DMS114 treated with DMSO at 0.1 percent for 48 hours (cell line): ENCODE measurements at regions not wholly inside any gene's neighbourhood (a gene's known extent, or its start where the extent isn't known, plus 50 kb on each side); places are given as distances from the start of the nearest gene placed in this dataset.
"Not testable (repeated sequence)": the region's sequence is repeated elsewhere in the genome, so short reads cannot be mapped to it uniquely, and the experiment has no call there.

ENCODE experiments used
- DNase-seq: peaks from one replicate; lab custom pipeline; 2025; ENCODE audit not compliant: unreplicated experiment; lab: John Stamatoyannopoulos, UW

- no peak for DNase-seq
Measured at GRCh38 chr19:20397292-20397691, 168.3 kb downstream of the ZNF737 start.

DNA sequence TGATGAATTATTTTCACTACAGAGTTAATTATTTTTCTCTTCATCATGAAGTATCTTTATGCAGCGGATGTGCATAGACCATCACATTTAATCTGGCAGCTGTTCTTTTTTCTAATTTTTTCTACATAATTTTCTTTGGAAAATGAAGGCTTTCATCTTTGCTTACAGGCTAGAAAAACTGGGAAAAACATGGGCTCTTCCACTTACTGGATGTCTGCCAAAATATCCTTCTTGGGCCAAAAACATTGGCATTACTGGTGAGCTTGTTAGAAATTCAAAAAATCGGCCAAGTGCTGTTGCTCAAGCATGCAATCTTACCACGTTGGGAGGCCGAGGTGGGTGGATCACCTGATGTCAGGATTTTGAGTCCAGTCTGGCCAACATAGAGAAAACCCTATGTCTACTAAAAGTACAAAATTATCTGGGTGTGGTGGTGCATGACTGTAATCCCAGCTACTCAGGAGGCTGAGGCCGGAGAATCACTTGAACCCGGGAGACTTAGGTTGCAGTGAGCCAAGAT is 176.8 kb downstream of the ZNF737 start:
- no peak for DNase-seq

GRCh38 chr19:20385061-20385460 is 180.5 kb downstream of the ZNF737 start:
- no peak for DNase-seq

DNA sequence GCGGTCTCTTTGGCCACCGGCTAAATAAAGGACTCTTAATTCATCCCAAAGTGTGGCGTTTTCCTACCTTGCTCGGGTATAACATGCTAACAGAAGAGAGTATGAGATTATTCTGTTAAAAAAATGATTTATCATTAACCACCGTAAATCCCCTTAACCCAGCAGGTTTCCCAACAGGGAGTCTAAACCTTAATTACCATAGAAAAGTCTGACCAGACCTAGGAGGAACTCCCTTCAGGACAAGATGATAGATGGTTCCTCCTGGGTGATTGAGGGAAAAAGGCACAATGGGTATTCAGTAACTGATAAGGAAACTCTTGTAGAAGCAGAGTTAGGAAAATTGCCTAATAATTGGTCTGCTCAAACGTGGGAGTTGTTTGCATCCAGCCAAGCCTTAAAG is 193.7 kb downstream of the ZNF737 start:
- no peak for DNase-seq

DNA sequence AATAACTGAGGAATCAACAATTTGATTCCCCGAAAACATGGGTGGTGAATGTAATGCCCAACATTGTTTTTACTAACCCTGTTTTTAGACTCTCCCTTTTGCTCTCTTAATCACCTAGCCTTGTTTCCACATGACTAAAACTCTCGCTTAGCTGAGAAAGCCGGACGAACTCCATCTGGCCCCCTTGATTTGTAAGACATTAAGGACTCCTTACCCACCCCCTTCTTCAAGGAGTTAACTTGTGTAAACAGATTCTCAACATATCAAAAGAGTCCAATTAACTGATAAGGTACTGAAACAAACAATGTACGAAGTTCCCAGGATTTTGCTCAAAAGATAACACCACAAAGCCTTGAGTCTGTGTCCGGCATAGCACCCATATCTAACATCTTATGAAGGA is 194.3 kb downstream of the ZNF737 start:
- not testable (repeated sequence) for DNase-seq

GRCh38 chr19:20367811-20368294 is 197.7 kb downstream of the ZNF737 start:
- no peak for DNase-seq

DNA sequence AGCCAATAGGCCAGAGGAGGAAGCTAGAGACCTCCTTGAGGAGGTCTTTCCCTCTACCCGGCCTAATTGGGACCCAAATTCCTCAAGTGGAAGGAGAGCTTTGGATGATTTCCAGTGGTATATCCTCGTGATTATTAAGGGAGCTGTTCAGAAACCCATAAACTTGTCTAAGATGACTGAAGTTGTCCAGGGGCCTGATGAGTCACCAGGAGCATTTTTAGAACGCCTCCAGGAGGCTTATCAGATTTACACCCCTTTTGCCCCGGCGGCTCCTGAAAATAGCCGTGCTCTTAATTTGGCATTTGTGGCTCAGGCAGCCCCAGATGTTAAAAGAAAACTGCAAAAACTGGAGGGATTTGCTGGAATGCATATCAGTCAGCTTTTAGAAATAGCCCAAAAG is 198.1 kb downstream of the ZNF486 start:
- no peak for DNase-seq

DNA sequence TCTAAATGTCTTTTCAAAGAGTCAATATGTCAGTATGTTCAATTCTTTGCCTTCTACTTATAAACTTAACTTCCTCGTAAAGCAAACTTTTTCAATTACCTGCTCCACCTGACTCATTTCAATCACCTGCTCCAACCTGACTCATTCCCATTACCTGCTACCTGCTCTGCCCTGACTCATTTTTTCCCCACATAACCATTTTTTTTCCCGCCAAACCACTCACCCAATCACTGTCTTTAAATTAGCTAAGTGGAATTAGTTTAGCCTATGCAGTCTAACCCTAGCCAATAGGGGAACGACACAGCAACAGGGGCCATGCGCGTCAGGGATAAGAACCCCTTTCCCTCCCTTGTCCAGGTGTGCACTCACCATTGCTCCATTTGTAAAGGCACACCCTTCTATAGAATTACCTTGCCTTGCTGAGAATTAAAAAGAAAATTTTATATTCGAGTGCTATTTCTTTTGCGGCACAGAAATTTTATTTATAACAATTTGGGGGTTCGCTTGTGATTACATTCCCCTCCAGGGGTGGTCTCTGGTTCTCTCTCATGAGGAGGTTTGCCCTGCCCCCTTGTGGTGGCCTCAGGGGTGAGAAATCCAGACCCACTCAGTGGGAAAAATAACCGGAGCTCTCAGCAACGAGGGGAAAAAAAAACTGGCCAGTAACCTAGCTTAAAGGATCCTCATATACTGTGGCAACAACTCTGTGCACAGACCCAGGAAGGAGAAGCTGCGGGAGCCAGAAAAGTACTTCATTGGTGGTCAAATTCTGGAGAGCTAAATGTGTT is 193.1 kb downstream of the ZNF486 start:
- DNase-seq = no peak

- DNase-seq = not testable (repeated sequence)
Measured at GRCh38 chr19:20358841-20359465, 191.9 kb downstream of the ZNF486 start.

DNA sequence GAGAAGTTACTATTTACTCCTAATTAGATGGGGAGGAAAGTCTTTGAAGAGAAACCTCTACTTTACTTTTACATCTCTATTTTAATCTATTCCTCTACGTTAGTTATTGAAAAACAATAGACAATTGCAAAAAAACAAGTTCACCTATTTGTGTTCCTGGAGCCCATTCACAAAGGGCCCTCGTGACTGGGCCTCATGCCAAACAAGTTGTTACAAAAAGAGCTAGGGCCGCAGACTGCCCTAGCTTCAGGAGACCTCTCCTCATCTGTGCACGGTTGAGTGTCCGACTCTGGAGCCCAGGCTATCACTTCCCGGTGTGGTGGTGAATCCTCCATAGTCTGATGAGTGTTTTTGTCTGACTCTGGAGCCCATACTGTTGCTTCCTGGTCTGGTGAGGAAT is 190.9 kb downstream of the ZNF486 start:
- no peak for DNase-seq

- no peak for DNase-seq
Measured at GRCh38 chr19:20351244-20351643, 184.2 kb downstream of the ZNF486 start.

DNA sequence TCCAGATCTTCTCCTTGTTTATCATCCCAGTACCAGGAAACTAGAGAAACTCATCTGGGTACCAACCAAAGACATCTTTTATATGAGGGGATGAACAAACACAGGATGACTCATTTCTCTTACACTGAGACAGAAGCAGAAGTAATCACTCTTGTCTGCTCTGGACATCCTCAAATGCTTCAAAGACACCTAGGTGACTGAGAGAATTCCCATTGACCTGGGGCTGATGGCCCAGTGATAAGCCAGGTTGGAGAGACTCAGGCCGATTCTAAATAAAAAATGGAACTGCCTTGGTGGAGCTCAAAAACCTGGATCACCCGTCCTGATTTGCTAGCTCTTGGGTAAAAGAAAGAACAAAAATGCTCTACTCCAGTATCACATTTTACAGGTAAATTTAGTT is 182.2 kb downstream of the ZNF486 start:
- no peak for DNase-seq

- no peak for DNase-seq
Measured at GRCh38 chr19:20339444-20339843, 172.4 kb downstream of the ZNF486 start.

DNA sequence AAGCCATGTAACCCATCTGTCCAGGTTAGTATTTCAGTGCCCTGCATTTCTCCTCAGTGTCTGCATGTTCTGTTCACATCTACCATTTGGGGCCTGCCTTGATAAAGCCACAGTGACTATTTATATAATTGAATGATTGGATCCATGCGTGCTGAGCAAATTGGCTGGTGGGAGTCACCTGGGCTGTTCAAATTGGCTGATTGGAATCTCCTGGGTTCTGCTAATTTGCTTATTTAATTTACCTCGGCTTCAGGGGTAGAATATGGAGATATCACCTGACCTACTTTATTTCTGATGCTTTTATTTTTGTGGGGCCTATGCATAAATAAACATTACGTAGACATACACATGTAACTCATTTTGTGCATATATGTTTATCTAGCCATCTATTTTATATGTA is 167.7 kb downstream of the ZNF486 start:
- DNase-seq = no peak

DNA sequence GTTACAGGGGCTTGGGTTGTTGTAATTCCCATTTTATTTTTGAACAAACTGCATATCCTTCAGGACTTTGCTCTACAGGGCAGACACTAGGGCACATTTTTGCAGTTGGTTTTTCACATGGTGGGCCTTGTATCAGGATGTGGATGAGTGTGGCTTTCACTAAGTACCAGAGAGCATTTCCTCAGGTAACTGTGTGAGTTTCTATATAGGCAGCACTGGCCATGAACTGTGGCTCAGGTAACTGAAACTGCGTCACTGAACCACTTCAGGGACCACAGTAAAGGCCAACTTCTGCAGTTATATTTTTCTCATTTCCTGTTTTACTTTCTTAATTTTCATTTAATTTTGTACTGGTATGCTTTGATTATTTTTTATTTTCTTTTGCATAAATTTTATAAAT is 166.5 kb downstream of the ZNF486 start:
- DNase-seq = no peak

DNA sequence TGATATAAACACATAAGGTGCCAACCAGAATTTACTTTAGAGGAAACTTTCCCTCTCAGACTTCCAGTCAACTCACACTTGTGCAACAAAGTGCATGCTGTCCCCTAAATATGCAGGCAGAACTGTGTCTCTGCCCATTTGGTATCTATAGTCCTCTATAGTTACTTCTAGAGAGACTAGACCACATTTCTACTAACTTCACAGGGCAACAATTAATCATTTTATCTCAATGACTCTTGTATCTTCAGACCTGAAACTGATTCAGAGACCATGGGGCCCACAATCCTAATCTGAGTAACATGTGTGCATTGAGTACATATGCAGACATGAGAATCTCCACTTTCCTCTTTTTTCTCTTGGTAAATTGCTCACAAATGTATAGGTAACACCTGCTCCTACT is 158.1 kb downstream of the ZNF486 start:
- DNase-seq = no peak

- DNase-seq = no peak
Measured at GRCh38 chr19:20321139-20321763, 154.2 kb downstream of the ZNF486 start.

- DNase-seq = no peak
Measured at GRCh38 chr19:20320191-20320590, 153.2 kb downstream of the ZNF486 start.

GRCh38 chr19:20318616-20319015 is 151.6 kb downstream of the ZNF486 start:
- no peak for DNase-seq

GRCh38 chr19:20315543-20315942 is 148.5 kb downstream of the ZNF486 start:
- no peak for DNase-seq

DNA sequence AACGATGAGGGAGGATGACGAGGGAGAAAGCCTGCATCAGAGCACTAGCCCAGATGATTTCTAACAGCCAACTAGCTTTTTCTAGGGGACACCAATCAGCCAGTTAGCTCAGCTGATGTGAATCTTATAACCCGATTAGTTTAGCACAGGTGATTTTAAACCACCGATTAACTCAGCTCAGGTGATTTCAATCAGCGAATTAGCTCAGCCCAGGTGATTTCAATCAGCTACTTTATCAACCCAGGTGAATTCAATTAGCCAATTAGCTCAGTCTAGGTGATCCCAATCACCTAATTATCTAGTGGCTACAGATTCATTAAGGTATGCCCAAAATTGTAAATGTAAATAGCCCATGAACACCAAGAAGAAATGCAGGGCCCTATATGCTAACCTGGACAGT is 146.9 kb downstream of the ZNF486 start:
- DNase-seq = no peak

- DNase-seq = no peak
Measured at GRCh38 chr19:20307127-20307526, 140.1 kb downstream of the ZNF486 start.
